Coronary artery (tissue), 2 donors: ENCODE measurements at regions not wholly inside any gene's neighbourhood (a gene's known extent, or its start where the extent isn't known, plus 50 kb on each side); places are given as distances from the start of the nearest gene placed in this dataset.

ENCODE experiments used
- DNase-seq: peaks from one replicate; pipeline ENCODE4 v3.0.0-alpha.2; 2017; ENCODE audit warnings: low spot score
- H3K27ac ChIP-seq, 2 donors: fragments of 200-600 bp; sonication (generic); one replicate each; pipeline ENCODE4 v1.5.1; 2016 to 2019
- H3K4me3 ChIP-seq: fragments of 200-600 bp; sonication (generic); 2 replicates; pipeline ENCODE4 v1.5.1; 2016; ENCODE audit warnings: mild to moderate bottlenecking, moderate library complexity
- TF ChIP-seq, protein P1 (sequence below): fragments of 200-600 bp; sonication (generic); IDR thresholded peaks from one replicate; pipeline ENCODE4 v1.5.1; 2019; ENCODE audit warnings: antibody characterized with exemption

DNA sequence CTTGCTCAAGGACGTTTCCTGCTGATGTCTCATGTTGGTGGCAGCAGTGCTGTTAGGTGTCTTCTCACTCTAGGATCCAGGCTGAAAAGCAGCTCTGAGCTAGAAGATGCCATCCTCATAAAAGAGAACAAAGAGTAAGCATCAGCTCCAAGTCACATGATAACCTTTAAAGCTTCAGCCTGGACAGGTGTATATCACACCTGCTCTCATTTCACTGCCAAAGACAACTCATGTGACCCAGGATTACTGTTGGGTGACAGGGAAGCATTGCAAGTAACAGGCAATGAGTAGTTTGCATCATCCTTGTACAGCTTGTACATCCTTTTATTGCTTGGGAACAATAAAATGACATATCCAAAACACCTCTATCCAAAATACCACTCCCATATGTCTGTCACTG, 423.4 kb upstream of the DPP6 start:
- TF ChIP-seq, protein P1, sequence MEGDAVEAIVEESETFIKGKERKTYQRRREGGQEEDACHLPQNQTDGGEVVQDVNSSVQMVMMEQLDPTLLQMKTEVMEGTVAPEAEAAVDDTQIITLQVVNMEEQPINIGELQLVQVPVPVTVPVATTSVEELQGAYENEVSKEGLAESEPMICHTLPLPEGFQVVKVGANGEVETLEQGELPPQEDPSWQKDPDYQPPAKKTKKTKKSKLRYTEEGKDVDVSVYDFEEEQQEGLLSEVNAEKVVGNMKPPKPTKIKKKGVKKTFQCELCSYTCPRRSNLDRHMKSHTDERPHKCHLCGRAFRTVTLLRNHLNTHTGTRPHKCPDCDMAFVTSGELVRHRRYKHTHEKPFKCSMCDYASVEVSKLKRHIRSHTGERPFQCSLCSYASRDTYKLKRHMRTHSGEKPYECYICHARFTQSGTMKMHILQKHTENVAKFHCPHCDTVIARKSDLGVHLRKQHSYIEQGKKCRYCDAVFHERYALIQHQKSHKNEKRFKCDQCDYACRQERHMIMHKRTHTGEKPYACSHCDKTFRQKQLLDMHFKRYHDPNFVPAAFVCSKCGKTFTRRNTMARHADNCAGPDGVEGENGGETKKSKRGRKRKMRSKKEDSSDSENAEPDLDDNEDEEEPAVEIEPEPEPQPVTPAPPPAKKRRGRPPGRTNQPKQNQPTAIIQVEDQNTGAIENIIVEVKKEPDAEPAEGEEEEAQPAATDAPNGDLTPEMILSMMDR, result no peak
- Histone ChIP-seq H3K27ac (no peak overlapping the region), H3K4me3 (no peak overlapping the region)
- DNase-seq, result no peak

DNA sequence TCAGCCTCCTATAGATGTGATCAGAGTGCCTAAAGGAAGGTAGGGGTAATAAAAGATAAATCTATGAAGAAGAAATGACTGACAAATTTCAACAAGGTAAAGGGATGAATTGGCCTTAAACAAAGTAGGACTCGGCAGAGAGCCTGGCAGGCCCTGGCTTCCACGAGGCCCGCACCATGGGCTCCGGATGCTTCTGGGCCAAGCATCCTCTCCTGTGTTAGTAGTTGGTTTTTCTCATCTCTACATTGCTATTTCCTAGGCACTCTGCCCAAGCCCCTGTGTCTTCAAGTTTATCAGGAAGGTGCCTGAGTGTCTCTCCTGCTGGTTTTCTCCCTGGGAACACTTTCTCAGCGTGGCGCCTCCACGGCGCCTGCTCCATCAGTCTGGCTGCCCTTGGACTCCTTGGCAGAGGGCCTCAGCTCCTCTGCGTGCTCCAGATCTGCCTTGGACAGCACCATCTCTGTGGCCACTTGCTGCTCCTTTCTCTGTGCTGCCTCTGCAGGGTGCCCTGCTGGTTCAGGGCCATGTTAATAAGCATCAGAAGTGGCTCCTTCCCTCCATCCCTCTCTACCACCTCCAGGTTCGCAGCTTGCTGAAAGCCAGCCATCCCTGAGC, 413.3 kb upstream of the DPP6 start:
- no peak for DNase-seq
- no peak overlapping the region for H3K4me3 ChIP-seq
- TF ChIP-seq, protein P1, result no peak
- H3K27ac ChIP-seq, result no peak overlapping the region

DNA sequence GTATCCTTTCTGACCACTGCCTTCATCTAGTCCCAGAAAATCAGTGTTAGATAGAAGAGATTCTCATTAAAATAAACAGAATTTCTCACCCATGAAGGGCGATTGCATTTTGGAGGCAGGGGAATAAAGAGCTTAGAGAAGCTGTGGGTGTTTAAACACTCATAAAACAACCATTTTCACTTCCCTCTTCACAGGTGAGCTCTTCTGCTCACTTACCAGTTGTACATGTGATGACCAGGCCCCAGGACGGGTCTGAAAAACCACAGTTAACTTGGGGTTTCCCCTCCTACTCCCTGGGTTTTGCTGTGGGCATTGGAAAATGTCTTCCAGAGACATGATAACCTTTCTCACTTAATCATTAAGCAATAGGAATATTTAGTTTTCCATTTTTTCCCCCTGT, 411.6 kb upstream of the DPP6 start:
- Histone ChIP-seq H3K4me3 (no peak overlapping the region), H3K27ac (no peak overlapping the region)
- TF ChIP-seq, protein P1, result no peak
- DNase-seq, result no peak

GRCh38 chr7:153641199-153641598, 411.0 kb upstream of the DPP6 start:
- DNase-seq, result no peak
- TF ChIP-seq, protein P1, result no peak
- Histone ChIP-seq H3K27ac (no peak overlapping the region), H3K4me3 (no peak overlapping the region)

DNA sequence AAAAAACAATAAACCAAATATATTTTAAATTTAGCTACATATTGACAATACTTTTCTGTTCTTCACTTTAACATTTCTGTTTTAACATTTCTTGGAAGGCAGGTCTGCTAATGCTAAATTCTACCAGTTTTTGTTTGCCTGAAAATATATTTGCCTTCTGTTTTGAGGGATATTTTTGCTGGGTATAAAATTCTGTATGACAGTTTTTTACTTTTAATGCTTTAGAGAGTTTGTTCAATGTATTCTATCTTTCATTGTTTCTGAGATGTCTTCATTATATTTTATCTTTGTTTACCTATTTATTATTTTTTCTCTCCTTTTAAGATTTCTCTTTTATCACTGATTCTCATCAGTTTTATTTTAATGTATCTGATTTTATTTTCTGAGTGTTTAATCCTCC, 409.2 kb upstream of the DPP6 start:
- no peak overlapping the region for H3K4me3 ChIP-seq
- H3K27ac ChIP-seq, result no peak overlapping the region
- DNase-seq, result no peak
- TF ChIP-seq, protein P1, result no peak

- Histone ChIP-seq H3K4me3 (no peak overlapping the region), H3K27ac (no peak overlapping the region)
- no peak for DNase-seq
- TF ChIP-seq, protein P1, result no peak
Measured at GRCh38 chr7:153657182-153657800, 394.9 kb upstream of the DPP6 start.

- no peak overlapping the region for H3K4me3 ChIP-seq
- TF ChIP-seq, protein P1, result no peak
- DNase-seq, result no peak
- H3K27ac ChIP-seq, result no peak overlapping the region
Measured at GRCh38 chr7:153675131-153675530, 377.1 kb upstream of the DPP6 start.
